DND-41 (cell line): ENCODE measurements at regions not wholly inside any gene's neighbourhood (a gene's known extent, or its start where the extent isn't known, plus 50 kb on each side); places are given as distances from the start of the nearest gene placed in this dataset.

ENCODE experiments used
- ATAC-seq: fragments of 200-7000 bp; cut with Tn5 transposase; 3 replicates; pipeline ENCODE4 v1.9.1; 2021; ENCODE audit warnings: low read depth; ENCODE audit not compliant: insufficient read depth
- DNase-seq: peaks from one replicate; pipeline ENCODE4 v3.0.0-alpha.2; 2020
- H2AFZ ChIP-seq: 2 replicates; pipeline ENCODE4 v1.6.0; 2012; ENCODE audit warnings: low read depth, low read length
- H3K27ac ChIP-seq: 2 replicates; pipeline ENCODE4 v1.5.1; 2012; ENCODE audit warnings: low read length, inconsistent platforms
- H3K27me3 ChIP-seq: fragments of 200-600 bp; sonication (generic); 2 replicates; pipeline ENCODE4 v1.6.0; 2012; ENCODE audit warnings: low read length, mild to moderate bottlenecking, inconsistent platforms; ENCODE audit not compliant: insufficient read depth, poor library complexity
- H3K36me3 ChIP-seq: 2 replicates; pipeline ENCODE4 v1.5.1; 2012; ENCODE audit warnings: low read length, inconsistent platforms; ENCODE audit not compliant: insufficient read depth
- H3K4me1 ChIP-seq: 2 replicates; pipeline ENCODE4 v1.5.1; 2012; ENCODE audit warnings: mild to moderate bottlenecking, low read length; ENCODE audit not compliant: insufficient read depth
- H3K4me2 ChIP-seq: 2 replicates; pipeline ENCODE4 v1.6.0; 2012; ENCODE audit warnings: mild to moderate bottlenecking, moderate library complexity, low read length, inconsistent platforms; ENCODE audit not compliant: insufficient read depth
- H3K4me3 ChIP-seq, 2 experiments: fragments of 200-600 bp in 1 of 2; shearing (Covaris generic) in 1 of 2; 2 replicates each; pipeline ENCODE4 v1.5.1; 2012 to 2016; ENCODE audit warnings: inconsistent platforms in 2 of 2, low read length in 2 of 2, mild to moderate bottlenecking in 2 of 2, low read depth in 1 of 2, moderate library complexity in 1 of 2
- H3K79me2 ChIP-seq: 2 replicates; pipeline ENCODE4 v1.6.0; 2012; ENCODE audit warnings: low read length, inconsistent platforms; ENCODE audit not compliant: insufficient read depth
- H3K9ac ChIP-seq: 2 replicates; pipeline ENCODE4 v1.6.0; 2012; ENCODE audit warnings: low read depth, mild to moderate bottlenecking, inconsistent platforms, low read length, moderate library complexity
- H3K9me3 ChIP-seq: 2 replicates; pipeline ENCODE4 v1.5.1; 2012; ENCODE audit warnings: low read length, moderate library complexity, mild to moderate bottlenecking, inconsistent platforms; ENCODE audit not compliant: insufficient read depth, severe bottlenecking
- H4K20me1 ChIP-seq: 2 replicates; pipeline ENCODE4 v1.6.0; 2012; ENCODE audit warnings: low read length; ENCODE audit not compliant: insufficient read depth
- EZH2 ChIP-seq: IDR thresholded peaks from 3 replicates; pipeline ENCODE4 v1.6.1; 2012; ENCODE audit warnings: borderline replicate concordance, low read depth, mild to moderate bottlenecking, moderate library complexity, low read length, inconsistent platforms; ENCODE audit not compliant: severe bottlenecking
- TF ChIP-seq, protein P1 (sequence below): IDR thresholded peaks from 2 replicates; pipeline ENCODE4 v1.5.1; 2012; ENCODE audit warnings: borderline replicate concordance, low read length, moderate library complexity, mild to moderate bottlenecking; ENCODE audit not compliant: poor library complexity, severe bottlenecking; ENCODE audit errors: extremely low read depth

DNA sequence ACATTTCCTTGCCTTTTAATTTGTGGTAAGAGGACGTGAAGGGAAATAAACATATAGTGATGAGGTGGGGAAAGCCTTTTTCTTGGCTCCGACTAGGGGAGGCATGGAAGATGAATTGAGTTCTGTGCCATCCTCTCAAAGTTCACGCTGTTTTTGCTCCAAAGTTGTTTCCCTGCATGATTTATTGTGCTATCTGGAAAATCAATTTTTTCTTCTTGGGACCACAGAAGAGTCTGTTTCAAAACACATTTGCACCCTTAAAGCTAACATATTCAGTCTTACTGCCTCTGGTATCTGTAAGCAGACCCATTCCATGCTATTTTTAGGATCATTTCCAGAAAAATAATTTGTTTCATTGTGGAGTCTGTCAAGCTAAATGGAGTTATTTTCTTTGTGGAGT lies 57.6 kb upstream of the KCNG1 start:
- Histone ChIP-seq H3K36me3 (no peaks in the 10 kb centered on the region), H2AFZ (no peak overlapping the region), H3K9ac (no peak overlapping the region), H3K27ac (no peak overlapping the region), H3K9me3 (no peaks in the 10 kb centered on the region), H3K4me2 (no peak overlapping the region), H3K4me3 (no peak overlapping the region), H4K20me1 (0 out of 2 replicates have a peak, but pooled peaks cover 3% of the 10 kb centered on the region), H3K4me1 (no peaks in the 10 kb centered on the region), H3K79me2 (no peaks in the 10 kb centered on the region), H3K27me3 (peaks cover 22% of the 10 kb centered on the region)
- ATAC-seq (no peak), DNase-seq (no peak)
- TF ChIP-seq, protein P1, sequence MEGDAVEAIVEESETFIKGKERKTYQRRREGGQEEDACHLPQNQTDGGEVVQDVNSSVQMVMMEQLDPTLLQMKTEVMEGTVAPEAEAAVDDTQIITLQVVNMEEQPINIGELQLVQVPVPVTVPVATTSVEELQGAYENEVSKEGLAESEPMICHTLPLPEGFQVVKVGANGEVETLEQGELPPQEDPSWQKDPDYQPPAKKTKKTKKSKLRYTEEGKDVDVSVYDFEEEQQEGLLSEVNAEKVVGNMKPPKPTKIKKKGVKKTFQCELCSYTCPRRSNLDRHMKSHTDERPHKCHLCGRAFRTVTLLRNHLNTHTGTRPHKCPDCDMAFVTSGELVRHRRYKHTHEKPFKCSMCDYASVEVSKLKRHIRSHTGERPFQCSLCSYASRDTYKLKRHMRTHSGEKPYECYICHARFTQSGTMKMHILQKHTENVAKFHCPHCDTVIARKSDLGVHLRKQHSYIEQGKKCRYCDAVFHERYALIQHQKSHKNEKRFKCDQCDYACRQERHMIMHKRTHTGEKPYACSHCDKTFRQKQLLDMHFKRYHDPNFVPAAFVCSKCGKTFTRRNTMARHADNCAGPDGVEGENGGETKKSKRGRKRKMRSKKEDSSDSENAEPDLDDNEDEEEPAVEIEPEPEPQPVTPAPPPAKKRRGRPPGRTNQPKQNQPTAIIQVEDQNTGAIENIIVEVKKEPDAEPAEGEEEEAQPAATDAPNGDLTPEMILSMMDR: no peak
- no peak for TF ChIP-seq EZH2

DNA sequence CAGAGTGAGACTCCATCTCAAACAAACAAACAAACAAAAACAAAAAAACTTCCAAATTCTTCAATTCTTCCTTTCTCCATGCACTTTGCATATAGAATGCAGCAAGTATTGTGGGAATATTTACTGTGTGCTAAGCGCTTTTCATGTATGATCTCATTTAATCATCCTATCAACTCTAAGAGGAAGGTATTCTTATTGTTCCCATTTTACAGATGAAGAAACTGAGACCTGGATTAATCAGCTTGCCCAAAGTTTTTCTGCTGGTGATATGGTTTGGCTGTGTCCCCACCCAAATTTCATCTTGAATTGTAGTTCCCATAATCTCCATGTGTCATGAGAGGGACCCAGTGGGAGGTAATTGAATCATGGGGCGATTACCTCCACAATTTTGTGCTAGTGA lies 56.6 kb upstream of the KCNG1 start:
- no peak overlapping the region for H3K4me3 ChIP-seq
- H3K9me3 ChIP-seq: no peaks in the 10 kb centered on the region
- no peaks in the 10 kb centered on the region for H3K79me2 ChIP-seq
- H2AFZ ChIP-seq: no peak overlapping the region
- H3K4me1 ChIP-seq: no peaks in the 10 kb centered on the region
- no peak overlapping the region for H3K9ac ChIP-seq
- H3K36me3 ChIP-seq: no peaks in the 10 kb centered on the region
- peaks cover 22% of the 10 kb centered on the region for H3K27me3 ChIP-seq
- ATAC-seq (no peak), DNase-seq (no peak)
- H4K20me1 ChIP-seq: 0 out of 2 replicates have a peak, but pooled peaks cover 3% of the 10 kb centered on the region
- TF ChIP-seq EZH2: no peak
- TF ChIP-seq, protein P1: no peak
- no peak overlapping the region for H3K4me2 ChIP-seq
- H3K27ac ChIP-seq: no peak overlapping the region

DNA sequence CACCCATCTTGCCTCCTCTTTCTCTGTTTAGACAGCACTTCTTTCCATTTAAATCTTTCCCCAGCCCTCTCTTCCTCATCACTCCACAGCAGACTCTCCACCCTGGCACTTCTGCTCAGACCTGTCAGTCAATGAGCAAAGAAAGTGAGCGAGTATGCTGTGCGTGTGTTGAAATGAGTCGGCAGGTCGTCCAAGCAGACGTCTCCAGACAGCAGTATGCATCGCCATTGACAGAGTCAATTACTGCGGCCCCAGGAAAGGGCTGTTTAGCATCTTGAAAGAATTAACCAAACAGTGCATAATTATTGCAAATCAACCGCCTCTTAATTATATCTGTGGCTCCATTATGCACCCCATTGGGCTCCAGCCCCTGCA lies 54.8 kb upstream of the KCNG1 start:
- no peak overlapping the region for H3K4me2 ChIP-seq
- no peak overlapping the region for H3K9ac ChIP-seq
- H3K27me3 ChIP-seq: peaks cover 11% of the 10 kb centered on the region

More for the DNA sequence above, 54.8 kb upstream of the KCNG1 start:
- no peak for TF ChIP-seq EZH2
- TF ChIP-seq, protein P1: no peak
- DNase-seq: no peak
- ATAC-seq: no peak
- Histone ChIP-seq H2AFZ (no peak overlapping the region), H3K79me2 (no peaks in the 10 kb centered on the region), H3K27ac (no peak overlapping the region), H3K4me1 (no peaks in the 10 kb centered on the region), H4K20me1 (no peaks in the 10 kb centered on the region), H3K4me3 (no peak overlapping the region), H3K9me3 (no peaks in the 10 kb centered on the region), H3K36me3 (no peaks in the 10 kb centered on the region)
